ENCODE measurements at regions not wholly inside any gene's neighbourhood (a gene's known extent, or its start where the extent isn't known, plus 50 kb on each side); places are given as distances from the start of the nearest gene placed in this dataset.

GRCh38 chr2:19131871-19132270, 226.6 kb downstream of the OSR1 start:
- DNase-seq = no peak

- DNase-seq = no peak
Measured at GRCh38 chr2:19128148-19128547, 230.3 kb downstream of the OSR1 start.

GRCh38 chr2:19127616-19128015, 230.8 kb downstream of the OSR1 start:
- DNase-seq = no peak

- no peak for DNase-seq
Measured at GRCh38 chr2:19125901-19126680, 232.3 kb downstream of the OSR1 start.

- DNase-seq = peak; percentile 77
Measured at GRCh38 chr2:19124135-19124534, 234.3 kb downstream of the OSR1 start.

- no peak for DNase-seq
Measured at GRCh38 chr2:19123556-19123955, 234.9 kb downstream of the OSR1 start.

- no peak for DNase-seq
Measured at GRCh38 chr2:19122220-19122619, 236.2 kb downstream of the OSR1 start.

- peak; percentile 22 for DNase-seq
Measured at GRCh38 chr2:19120941-19121750, 237.3 kb downstream of the OSR1 start.

GRCh38 chr2:19120181-19120580, 238.2 kb downstream of the OSR1 start:
- no peak for DNase-seq

- DNase-seq = no peak
Measured at GRCh38 chr2:19119326-19120001, 239.0 kb downstream of the OSR1 start.

- no peak for DNase-seq
Measured at GRCh38 chr2:19116918-19117317, 241.5 kb downstream of the OSR1 start.

GRCh38 chr2:19114754-19115231, 243.6 kb downstream of the OSR1 start:
- DNase-seq = no peak

- DNase-seq = no peak
Measured at GRCh38 chr2:19114126-19114525, 244.3 kb downstream of the OSR1 start.

GRCh38 chr2:19111354-19111753, 247.1 kb downstream of the OSR1 start:
- no peak for DNase-seq

GRCh38 chr2:19109518-19109917, 248.9 kb downstream of the OSR1 start:
- no peak for DNase-seq

GRCh38 chr2:19106376-19106775, 252.0 kb downstream of the OSR1 start:
- no peak for DNase-seq

GRCh38 chr2:19104503-19104902, 253.9 kb downstream of the OSR1 start:
- no peak for DNase-seq

- DNase-seq = no peak
Measured at GRCh38 chr2:19102696-19103423, 255.6 kb downstream of the OSR1 start.

- no peak for DNase-seq
Measured at GRCh38 chr2:19101968-19102367, 256.5 kb downstream of the OSR1 start.

- DNase-seq = no peak
Measured at GRCh38 chr2:19100570-19100969, 257.9 kb downstream of the OSR1 start.

GRCh38 chr2:19099181-19099580, 259.2 kb downstream of the OSR1 start:
- no peak for DNase-seq

- DNase-seq = no peak
Measured at GRCh38 chr2:19098467-19099160, 259.8 kb downstream of the OSR1 start.
